Cardiac fibroblast (primary cell): ENCODE measurements at regions not wholly inside any gene's neighbourhood (a gene's known extent, or its start where the extent isn't known, plus 50 kb on each side); places are given as distances from the start of the nearest gene placed in this dataset.

Source experiments
- DNase-seq, 2 donors: peaks; one replicate each; pipeline versions ENCODE4 v3.0.0 to v3.0.0-alpha.2; 2010; ENCODE audit warnings: low read depth in 2 of 2
- H3K4me3 ChIP-seq, 2 donors: replicated peaks in 1 of 2; 1 replicate in 1 of 2; 2 replicates in 1 of 2; pipeline ENCODE4 v1.5.1; 2011; ENCODE audit warnings: low read depth in 2 of 2, low read length in 2 of 2, mild to moderate bottlenecking in 2 of 2, moderate library complexity in 1 of 2
- CTCF ChIP-seq: IDR thresholded peaks from one replicate; pipeline ENCODE4 v1.5.1; 2011; ENCODE audit warnings: low read depth, mild to moderate bottlenecking, low read length, inconsistent platforms

DNA sequence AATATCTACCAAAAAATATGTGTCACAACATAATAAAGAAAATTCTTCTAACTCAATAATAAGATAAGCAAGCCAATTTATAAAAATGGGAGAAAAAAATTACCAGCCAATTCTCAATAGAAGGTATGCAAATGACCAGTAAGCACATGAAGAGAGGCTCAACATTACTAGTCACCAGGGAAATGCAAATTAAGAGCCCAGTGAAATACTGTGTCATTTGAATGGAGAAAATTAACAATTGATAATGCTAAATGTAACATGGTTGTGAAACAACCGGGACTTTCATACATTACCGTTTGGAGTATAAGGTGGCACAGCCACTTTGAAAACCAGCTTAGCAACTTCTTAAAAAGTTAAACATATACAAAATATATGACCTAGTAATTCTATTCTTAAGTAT, 460.7 kb downstream of the IGSF11 start:
- DNase-seq, result no peak
- no peak overlapping the region for H3K4me3 ChIP-seq
- no peak for TF ChIP-seq CTCF

DNA sequence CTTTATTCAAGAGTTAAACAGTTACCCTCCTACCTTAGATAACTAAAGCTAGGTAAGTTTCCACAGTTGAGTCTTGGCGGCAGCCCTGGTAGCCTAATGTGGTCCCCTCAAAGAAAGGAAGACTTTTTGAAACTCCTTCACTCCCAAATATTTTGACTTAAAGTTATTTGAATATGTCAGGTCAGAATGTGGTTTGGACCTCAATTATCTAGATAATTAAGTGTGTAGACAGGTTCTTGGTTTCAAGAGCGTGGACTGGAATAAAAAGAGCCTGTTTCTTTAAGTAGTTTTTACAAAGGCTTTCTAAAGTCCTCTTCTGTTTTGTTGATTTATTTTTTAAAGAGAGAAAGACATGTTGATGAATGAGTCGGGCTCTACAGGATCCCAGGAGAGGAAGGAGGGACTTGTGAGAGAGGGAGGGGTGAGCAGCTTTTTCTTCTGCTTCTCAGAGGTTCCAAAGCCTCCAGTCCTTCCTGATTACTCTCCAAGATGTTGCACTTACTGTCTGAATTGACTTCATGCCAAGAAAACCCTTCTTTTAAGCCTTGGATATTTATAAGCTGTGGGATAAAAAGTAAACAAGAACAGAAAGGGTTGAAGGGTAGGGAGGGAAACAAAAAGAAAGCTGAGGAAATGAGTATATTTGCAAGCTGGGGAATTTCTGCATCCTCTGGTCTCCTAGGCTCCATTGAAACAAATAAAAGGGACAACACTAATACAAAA, 457.4 kb downstream of the IGSF11 start:
- DNase-seq, result no peak
- H3K4me3 ChIP-seq, result no peak overlapping the region
- TF ChIP-seq CTCF, result no peak

DNA sequence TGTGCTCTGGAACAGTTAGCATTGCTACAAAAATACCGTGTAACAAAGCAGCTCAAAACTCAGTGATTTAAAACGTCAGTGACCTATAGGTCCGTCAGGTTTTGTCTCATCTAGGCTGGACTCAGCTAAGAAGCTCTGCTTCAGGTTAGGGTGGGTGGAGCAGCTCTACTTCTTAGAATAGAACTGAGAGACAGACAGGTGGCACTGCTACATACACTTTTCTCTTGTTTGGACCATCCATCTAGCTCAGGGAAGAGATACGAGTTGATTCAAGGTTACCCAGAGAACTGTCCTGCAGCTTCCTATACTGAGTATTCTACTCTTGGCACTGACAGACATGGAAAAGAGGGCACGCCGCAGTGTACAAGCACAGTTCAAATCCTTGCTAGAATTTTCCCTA, 456.1 kb downstream of the IGSF11 start:
- no peak for TF ChIP-seq CTCF
- H3K4me3 ChIP-seq, result no peak overlapping the region
- no peak for DNase-seq

- DNase-seq, result no peak
- no peak overlapping the region for H3K4me3 ChIP-seq
- TF ChIP-seq CTCF, result no peak
Observed at GRCh38 chr3:118587037-118587741, 447.5 kb downstream of the IGSF11 start.

GRCh38 chr3:118587847-118588246, 446.8 kb downstream of the IGSF11 start:
- H3K4me3 ChIP-seq, result no peak overlapping the region
- no peak for DNase-seq
- TF ChIP-seq CTCF, result no peak

DNA sequence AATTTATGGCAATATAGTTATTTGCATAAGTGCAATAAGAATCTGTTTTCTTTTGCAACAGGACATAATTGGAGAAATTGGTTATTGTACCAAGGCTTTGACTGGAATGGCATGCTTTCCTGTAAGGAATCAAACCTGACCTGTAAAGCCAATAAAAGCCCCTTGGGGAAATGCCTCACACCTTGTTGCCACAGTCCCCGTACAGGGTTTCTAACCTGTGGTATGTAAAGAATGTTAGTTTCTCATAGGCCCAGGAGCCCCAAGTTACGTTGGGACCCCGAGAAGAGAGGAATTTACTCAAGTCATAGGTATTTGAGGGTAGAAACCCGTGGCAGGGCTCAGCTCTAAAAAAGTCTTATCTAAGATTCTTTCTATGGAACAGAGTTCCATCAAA, 441.4 kb downstream of the IGSF11 start:
- no peak for TF ChIP-seq CTCF
- H3K4me3 ChIP-seq, result no peak overlapping the region
- DNase-seq, result no peak
